C4-2B (cell line): ENCODE measurements at regions not wholly inside any gene's neighbourhood (a gene's known extent, or its start where the extent isn't known, plus 50 kb on each side); places are given as distances from the start of the nearest gene placed in this dataset.

Experiments used
- H3K27ac ChIP-seq: fragments of 450-650 bp; 2 replicates; pipeline ENCODE4 v1.5.1; 2017
- ZFX ChIP-seq: fragments of 450-650 bp; IDR thresholded peaks from 2 replicates; pipeline ENCODE4 v1.6.1; 2017
- TF ChIP-seq, protein P1 (sequence below): fragments of 450-650 bp; conservative IDR thresholded peaks from 2 replicates; pipeline ENCODE4 v1.5.1; 2017; ENCODE audit warnings: mild to moderate bottlenecking

DNA sequence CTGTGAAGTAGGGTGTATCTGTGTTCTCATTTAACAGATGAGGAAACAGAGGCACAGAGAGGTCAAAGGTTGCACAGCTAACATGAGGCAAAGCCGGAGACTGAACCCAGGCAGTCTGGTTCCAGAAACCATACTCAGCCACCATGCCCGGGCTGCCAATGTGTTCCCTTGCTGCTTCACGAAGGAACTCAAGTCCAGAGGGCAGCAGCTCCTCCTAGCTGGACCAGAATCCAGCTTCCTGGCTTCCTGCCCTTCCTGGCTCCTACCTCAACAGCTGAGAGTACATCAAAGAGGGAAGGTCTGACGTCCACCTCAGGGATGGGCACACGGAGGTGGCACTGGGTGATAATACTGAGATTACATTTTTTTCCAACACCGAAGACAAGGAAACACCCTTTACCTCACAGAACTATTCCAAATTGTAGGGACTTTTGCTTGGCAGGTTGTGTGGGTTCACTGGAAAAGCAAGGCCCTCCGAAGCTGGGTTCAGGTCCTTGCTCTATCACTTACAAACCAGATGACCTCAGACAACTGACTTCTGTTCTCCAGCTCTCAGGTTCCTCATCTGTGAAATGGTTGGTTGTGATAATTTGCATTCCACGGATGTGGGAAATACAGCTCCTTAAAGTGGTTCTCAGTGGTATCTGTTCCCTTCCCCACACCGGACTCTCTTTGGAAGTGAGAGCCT lies 154.1 kb upstream of the ZMIZ1 start:
- no peak overlapping the region for H3K27ac ChIP-seq
- no peak for TF ChIP-seq ZFX
- TF ChIP-seq, protein P1, sequence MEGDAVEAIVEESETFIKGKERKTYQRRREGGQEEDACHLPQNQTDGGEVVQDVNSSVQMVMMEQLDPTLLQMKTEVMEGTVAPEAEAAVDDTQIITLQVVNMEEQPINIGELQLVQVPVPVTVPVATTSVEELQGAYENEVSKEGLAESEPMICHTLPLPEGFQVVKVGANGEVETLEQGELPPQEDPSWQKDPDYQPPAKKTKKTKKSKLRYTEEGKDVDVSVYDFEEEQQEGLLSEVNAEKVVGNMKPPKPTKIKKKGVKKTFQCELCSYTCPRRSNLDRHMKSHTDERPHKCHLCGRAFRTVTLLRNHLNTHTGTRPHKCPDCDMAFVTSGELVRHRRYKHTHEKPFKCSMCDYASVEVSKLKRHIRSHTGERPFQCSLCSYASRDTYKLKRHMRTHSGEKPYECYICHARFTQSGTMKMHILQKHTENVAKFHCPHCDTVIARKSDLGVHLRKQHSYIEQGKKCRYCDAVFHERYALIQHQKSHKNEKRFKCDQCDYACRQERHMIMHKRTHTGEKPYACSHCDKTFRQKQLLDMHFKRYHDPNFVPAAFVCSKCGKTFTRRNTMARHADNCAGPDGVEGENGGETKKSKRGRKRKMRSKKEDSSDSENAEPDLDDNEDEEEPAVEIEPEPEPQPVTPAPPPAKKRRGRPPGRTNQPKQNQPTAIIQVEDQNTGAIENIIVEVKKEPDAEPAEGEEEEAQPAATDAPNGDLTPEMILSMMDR = no peak

DNA sequence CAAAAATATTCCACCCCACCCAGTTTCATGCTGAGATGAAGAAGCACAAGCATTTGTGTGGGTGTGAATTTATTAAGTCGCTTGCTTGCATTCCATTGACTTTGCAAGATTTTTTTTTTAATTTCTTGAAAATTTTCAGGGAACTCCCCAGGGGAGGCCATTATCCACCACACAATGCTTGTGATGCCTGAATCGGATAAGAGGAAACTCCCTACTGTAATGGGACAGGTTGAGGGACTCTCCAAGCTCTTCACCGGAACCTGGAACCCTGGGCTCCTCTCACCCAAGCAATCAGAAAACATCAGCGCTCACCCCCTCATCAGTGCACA lies 153.6 kb upstream of the ZMIZ1 start:
- TF ChIP-seq, protein P1 = no peak
- TF ChIP-seq ZFX = no peak
- no peak overlapping the region for H3K27ac ChIP-seq

DNA sequence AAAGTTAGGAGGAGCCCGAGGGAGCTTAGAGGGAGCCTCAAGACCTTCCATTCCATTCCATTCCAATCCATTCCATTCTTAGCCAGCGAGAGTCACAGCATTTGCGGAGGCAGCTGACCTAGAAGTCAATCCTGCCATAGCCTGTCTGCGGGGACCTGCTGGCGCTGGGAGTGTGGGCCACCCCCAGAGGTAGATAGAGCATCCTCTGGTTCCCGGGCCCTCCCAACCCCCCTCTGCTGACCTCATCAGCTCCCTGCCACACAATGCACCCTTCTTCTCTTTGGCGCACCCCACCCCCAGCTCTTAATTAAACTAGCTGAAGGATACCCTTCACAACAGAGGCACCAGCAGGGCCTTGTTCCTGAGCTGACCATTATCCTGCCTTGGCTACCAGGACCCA lies 152.5 kb upstream of the ZMIZ1 start:
- no peak overlapping the region for H3K27ac ChIP-seq
- no peak for TF ChIP-seq ZFX
- TF ChIP-seq, protein P1 = no peak

DNA sequence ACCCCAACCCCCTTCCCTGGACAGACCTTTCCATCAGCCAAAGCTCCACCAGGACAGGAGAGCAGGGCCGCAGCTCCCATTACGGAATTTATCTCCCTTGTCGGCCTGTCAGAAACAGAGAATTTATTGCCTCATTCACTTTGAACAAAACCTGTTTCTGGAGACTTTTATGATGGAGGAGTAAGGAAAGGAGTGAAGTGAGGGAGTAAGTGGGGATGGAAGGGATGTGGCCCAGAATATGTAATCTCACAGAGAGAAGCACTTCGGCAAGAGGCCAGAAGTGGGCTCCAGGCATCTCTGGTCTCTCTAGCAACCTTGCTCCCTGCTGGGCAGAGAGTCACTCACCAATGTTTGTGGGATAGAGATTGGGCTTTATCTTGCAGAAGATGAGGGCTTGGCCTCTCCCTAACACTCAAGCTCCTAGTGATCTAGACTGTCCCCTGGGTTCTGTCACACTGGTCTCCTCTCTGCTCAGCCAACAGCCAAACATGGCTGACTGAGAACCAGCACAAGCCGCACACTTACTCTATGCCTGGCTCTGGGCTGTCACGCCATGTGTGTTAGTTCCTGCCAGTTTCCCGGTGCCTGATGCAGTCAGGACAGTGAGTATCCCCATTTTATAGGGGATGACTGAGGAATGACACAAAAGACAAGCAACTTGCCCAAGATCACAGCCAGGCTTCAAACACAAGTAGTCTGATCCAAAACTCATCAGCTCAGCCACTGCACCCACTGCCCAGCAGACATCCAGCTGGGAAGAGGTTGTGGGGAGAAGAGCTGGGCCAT lies 149.4 kb upstream of the ZMIZ1 start:
- no peak for TF ChIP-seq ZFX
- TF ChIP-seq, protein P1 = no peak
- no peak overlapping the region for H3K27ac ChIP-seq

DNA sequence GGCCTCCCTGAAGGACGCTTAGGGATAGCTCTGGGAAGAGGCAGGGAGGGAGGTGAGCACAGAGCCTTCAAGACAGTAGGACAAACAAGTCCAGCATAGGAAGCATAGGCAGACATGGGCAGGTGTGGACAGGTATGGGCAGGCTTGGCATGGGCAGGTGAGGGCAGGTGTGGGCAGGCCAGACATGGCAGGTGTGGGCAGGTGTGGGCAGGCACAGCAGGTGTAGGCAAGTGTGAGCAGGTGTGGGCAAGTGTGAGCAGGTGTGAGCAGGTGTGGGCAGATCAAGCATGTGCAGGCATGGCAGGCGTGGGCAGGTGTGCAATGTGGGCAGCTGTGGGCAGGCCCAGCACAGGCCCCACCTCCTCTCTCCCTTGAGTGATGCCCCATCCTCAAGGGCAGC lies 148.8 kb upstream of the ZMIZ1 start:
- TF ChIP-seq ZFX = no peak
- TF ChIP-seq, protein P1 = no peak

DNA sequence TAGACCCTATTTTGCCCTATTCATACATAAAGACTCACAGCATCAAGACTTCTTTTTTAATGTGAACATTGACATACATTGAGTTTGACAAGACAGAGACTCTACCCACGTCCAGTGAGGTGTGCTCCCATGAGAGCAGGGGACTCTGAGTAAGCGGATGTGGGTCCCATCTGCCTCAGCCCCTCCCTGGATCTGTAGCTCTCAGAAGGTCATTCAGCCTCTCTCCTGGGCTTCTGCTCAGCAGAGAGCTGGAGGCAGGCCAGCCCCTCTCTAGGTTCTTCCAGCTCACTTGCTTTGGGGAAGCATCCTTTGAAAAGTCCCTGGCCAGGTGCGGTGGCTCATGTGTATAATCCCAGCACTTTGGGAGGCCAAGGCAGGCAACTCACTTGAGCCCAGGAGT lies 146.9 kb upstream of the ZMIZ1 start:
- TF ChIP-seq ZFX = no peak
- TF ChIP-seq, protein P1 = no peak
- H3K27ac ChIP-seq = no peak overlapping the region

More for the DNA sequence above, 148.8 kb upstream of the ZMIZ1 start:
- no peak overlapping the region for H3K27ac ChIP-seq

DNA sequence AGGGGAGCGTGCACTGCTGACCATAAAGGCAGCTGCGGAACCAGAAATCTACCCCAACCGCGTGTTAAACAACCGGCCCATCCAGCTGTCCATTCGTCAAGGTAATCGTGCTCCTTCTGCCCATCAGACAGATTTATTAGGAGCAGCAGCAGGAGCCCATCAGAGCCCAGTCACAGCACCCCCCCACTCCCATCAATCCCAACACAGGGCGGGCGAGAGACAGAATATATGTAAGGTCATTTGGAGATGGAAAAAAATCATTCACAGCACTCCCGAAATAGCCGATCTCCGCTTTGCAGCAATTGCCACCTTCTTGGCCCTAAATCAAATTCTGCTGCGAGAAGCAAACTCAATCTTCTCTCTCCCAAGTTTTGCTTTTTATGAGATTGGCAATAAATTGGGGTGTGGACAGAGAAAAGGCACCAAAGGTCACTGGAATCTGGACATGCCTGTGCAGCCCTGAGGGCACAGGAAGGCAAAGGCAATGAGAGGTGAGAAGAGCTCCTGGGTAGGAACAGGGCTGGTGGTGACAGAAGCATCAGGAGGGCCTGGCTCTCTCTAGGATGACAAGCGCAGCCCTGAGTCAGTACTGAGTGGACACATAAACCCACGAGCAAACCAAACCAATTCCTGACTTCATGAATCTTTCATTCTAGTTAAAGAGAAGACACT lies 145.0 kb upstream of the ZMIZ1 start:
- TF ChIP-seq, protein P1 = no peak
- TF ChIP-seq ZFX = no peak
- no peak overlapping the region for H3K27ac ChIP-seq
